Inflammatory macrophage treated with lipopolysaccharide for 1 hour (primary cell): ENCODE measurements at regions not wholly inside any gene's neighbourhood (a gene's known extent, or its start where the extent isn't known, plus 50 kb on each side); places are given as distances from the start of the nearest gene placed in this dataset.
A peak's percentile ranks its signal among the peaks of the same experiment; 100 is the strongest.
"Not testable (repeated sequence)": the region's sequence is repeated elsewhere in the genome, so short reads cannot be mapped to it uniquely, and the experiment has no call there.

Experiments used
- DNase-seq, 2 donors: peaks; one replicate each; pipeline ENCODE4 v3.0.0-alpha.2; 2020 to 2022

DNA sequence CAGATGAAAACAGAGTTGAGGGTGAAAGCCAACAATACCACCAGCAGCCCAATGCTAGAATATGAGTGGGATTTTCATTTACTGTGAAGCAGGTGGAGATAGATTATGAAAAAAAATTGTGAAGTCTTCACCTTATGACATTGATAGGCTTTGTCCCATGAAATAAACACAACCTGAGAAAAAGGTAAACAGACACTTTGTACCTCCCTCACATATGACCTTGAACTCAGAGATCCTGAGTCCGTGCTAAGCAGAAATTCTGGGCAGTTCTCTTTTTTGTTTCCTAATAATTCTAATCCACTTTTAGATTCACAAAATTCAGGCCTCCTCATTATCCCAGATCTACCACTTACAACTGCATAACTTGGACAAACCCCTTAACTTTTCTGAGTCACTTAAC, 127.3 kb upstream of the RORB start:
- no peak for DNase-seq

DNA sequence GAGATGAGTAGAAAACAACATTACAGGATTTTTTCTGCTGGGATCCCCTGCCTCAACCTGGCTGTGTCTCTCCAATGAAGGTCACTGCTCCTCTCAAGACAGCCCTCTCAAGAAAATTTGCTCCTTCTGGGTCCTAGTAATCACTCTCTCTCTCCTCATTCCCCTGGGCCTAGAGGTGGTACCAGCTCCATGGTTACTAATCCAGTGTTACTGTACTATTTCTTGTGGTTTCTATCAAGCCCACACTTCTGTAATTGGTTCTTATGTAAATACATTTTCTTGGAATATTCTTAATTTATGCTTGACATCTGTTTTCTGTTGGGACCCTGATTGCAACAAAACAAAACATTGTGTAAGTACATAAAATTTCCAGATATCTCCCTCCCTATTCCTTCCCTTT, 123.8 kb upstream of the RORB start:
- DNase-seq, result no peak

DNA sequence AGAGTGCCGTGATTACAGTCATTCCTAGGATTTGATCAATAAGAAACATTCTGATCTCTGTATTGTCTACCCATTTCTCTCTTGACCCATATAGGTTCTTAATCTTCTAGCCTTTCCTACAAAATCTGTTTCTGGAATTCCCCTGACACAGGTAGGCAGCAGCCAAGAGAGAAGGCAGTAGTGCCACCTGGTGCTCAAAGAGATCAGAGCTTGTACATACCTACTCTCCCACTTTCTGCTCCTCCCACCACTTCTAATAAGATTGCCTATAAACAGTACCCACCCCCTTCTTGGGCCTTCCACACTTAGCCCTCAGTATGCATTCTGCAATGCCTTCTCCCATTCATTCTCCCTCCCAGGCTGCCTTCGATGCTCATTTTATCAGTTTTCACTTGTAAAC, 117.4 kb upstream of the RORB start:
- DNase-seq, result no peak

DNA sequence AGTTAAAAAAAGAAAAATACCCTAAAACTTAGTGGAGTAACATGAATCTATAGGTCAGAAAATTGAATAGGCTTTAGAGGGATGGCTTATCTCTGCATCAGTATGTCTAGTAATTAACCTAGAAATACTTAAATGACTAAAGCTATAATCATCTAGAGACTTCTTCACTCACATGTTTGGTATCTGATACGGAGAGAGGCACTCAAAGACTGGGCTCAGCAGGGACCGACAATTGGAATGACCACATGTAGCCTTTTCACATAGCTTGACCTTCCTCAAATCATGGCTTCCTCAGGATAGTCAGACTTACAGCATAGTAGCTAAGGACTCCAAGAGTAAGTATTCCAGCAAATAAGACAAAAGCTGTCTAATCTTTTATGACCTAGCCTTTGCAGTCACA, 105.3 kb upstream of the RORB start:
- no peak for DNase-seq

DNA sequence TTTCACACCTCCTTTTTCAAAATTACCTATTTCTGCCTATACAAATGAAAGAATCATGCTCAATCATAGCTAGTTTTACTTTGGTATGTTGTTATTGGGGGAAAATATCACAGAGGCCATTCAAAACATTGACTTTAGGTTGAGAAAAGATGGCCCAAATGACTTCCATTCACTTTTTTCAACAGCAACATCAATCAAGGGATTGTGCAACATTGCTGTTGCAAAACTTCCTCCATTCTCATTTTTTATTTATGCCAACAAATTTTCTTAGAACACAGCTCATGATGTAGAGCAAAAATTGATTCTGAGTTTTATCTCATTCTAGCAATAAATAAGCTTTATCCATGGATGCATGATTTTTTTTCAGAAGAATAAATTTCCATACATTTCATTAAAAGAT, 93.6 kb upstream of the RORB start:
- DNase-seq, result peak in 1 of 2 donors; percentile 10

DNA sequence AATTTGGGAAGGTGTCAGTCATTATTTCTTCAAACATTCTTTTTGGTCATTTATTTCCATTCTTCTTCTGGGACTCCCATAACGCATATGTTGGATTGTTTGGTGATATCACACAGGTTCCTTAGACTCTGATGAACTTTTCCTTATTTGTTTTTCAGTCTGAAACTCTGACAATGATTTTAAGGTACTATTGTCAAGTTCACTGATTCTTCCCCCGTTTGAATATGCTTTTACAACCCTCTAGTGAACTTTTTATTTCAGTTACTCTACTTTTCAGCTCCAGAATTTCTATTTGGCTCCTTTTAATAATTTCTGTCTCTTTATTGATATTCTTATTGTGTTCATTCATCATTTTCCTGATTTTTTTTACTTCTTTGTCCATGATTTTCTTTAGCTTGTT, 92.5 kb upstream of the RORB start:
- no peak for DNase-seq

DNA sequence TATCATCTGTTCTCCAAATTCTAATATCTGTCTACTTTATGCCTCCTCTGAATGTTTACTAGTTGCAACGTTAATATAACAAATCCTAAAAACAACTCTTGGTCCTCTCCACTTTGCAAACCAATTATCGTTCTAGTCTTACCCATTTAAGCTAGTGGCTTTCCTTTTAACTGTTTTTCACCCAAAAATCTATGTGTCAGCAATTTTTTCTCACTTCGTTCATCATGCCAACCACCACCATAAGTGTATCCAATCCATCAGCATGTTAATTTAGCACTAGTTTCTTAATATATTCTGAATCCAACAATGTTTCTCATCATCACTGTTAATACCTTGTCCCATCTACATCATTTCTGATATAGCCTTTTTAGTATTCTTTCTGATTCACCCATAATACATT, 90.0 kb upstream of the RORB start:
- DNase-seq, result no peak

DNA sequence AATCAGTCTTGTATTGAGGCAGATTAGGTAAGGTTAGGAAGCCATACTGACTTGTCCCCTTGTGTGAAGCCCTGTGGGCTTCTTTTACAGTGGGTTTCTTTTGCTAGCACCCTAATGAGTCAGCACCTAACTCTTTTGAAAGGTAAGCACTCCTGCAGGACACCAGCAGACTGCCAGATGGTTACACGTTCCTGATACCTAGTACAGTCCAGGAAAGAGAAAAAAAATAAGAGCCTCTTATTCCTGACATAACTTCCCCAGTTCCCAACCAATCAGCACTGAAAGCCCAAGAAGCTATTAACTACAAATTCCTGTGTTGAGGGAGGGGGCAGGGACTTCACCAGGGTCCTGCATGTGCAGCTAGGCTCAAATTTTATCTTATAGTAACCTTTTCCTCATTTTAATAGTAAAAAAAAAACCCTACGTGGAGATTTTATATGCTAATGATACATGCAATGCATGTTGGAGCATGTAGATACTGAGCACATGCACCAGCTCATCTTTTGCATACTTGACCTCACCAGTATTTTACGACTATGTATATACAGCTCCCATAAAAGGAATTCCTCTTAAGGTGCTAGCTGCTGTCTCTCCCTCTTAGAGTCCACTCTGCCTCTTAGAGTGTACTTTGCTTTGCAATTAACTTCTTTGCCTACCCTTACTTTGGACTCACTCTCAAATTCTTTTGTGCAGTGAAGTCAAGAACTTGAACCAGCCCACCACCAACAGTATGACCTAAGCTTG, 84.7 kb upstream of the RORB start:
- DNase-seq, result no peak

DNA sequence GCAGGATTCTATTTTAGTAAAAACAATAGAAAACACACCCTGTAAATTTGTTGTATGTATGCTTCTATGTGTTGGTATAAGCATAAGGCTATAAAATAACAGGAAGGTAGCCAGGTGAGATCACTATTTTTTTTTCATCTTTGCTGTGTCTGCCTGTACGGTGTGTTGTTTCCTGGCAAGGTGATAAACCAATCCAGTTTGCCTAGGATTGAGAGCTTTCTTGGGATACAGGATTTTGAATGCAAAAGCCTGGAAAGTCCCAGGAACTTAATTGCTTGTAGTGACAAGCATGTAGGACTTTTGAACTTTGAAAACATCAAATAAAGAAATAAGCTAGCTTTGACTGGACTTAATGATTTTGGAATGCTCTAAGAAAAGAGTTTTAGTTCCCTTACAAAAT, 83.3 kb upstream of the RORB start:
- no peak for DNase-seq

DNA sequence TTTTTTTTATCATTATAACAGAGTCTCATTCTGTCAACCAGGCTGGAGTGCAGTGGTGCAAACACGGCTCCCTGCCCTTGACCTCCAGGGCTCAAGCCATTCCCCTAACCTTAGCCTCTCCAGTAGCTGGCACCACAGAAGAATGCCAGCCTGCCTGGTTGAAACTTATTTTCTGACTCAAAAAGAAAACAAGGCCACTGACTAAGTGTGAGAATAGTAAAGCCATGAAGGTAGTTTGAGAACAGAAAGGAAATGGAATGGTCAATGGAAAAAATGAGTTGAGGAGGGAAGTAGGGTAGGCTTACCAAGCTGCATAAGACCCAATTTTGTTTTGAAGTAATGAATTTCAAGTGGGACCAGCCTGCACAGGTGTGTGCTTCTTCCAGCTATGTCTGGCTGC, 82.8 kb upstream of the RORB start:
- no peak for DNase-seq

DNA sequence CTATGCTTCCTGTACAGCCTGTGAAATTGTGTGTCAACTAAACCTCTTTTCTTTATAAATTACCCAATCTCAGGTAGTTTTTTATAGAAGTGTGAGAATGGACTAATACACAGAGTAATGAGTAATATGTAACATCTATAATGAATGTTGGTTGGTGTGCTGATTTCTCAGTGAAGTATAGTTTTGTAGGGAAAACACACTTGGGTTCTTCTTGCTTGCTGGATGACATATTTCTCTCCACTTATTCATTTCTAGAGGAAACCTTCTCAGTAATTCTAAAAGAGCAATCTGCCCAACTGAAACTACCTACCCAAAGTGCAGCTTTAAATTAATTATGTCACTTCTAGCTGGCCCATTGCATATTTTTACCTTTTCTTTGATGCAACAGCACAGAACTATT, 81.1 kb upstream of the RORB start:
- no peak for DNase-seq

DNA sequence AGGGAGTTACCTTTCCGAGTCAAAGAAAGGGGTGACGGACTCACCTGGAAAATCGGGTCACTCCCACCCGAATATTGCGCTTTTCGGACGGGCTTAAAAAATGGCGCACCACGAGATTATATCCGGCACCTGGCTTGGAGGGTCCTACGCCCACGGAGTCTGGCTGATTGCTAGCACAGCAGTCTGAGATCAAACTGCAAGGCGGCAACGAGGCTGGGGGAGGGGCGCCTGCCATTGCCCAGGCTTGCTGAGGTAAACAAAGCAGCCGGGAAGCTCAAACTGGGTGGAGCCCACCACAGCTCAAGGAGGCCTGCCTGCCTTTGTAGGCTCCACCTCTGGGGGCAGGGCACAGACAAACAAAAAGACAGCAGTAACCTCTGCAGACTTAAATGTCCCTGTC, 72.6 kb upstream of the RORB start:
- DNase-seq, result not testable (repeated sequence)

DNA sequence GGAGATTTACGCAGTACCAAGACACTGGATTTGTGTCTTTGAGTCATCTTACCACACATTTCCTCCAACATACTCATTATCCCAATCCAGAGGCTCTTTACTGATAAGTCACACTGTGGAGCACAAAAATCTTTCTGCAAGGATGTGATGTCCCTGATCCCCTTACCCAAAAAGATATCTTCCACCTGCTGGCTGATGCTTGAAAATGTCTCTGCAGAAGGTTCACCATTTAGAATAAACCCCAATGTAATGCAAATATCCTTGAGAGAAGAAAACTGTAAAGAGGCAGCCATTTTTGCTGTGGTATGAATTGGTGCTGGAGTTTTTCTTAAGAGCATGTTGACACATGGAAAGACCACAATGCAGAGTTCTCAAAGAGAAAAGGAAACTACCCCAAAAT, 65.7 kb upstream of the RORB start:
- DNase-seq, result no peak

DNA sequence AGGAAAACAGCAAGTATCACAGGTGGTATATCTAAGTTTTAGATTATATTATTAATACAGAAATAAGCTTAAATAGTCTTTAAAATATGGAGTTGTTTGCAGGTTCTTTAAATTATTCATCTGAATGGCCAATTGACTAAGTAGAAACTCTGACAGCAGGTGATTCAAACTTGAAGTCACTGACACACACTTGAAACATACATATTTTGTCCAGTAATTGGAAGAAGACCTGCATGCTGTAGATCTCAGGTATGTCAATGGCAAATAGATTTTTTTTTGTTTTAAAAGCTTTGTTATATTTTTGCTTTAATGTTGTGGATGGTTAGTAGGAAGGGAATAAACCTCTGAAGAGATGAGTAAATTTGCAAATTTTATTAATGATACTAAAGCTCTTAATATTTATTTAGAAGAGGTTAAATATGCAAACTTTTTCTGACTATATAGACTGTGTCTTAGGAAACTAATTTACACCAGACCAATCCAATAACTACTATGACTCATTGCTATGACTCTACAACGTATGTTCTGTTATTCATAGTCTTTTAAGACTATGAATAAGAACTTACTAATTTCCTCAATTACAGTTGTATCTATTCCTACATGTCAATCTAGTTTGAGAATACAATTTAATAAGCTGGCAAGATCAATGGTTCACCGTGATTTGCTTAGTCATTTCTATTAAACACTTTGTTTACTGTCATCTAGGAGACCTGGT, 53.9 kb upstream of the RORB start:
- no peak for DNase-seq

DNA sequence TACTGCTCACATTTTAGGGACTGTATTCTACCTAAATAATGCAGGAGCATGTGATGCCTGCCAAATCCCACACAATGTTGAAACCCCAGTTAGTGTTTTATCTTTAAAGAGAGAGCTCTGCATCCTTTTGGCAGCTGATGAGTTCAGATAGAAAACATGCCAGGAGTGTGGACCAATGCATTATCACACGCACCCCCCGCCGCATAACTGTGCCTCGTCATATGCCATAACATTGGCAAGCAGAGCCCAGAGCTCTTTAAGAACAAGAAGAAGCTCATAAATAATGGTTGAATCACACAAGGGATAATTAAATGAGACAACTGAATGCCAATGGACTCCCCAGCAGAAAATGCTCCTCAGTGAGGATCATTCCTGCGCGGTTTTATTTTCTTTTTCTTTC, 52.8 kb upstream of the RORB start:
- DNase-seq, result no peak
